HepG2 (cell line): ENCODE measurements at regions not wholly inside any gene's neighbourhood (a gene's known extent, or its start where the extent isn't known, plus 50 kb on each side); places are given as distances from the start of the nearest gene placed in this dataset.

ENCODE experiments used
- ATAC-seq: fragments of 200-7000 bp; cut with Tn5 transposase; 3 replicates; pipeline ENCODE4 v1.9.1; 2020; ENCODE audit warnings: mild to moderate bottlenecking, moderate library complexity
- BruUV-seq: library from RNA; stranded (reverse); fragments of 400-500 nt; replicated peaks from 2 replicates; lab custom pipeline; 2021; lab: Mats Ljungman, UMichigan
- CTCF ChIA-PET: fragments of 300-600 bp; formaldehyde crosslinking; extraction: SDS; loops from one replicate; lab custom pipeline; 2021; ENCODE audit warnings: low total read pairs, inconsistent platforms, low intra/inter-chr PET ratio; lab: Yijun Ruan, JAX
- POLR2A ChIA-PET: fragments of 350-600 bp; sonication (Branson Sonifier 250); formaldehyde crosslinking; loops from one replicate; lab custom pipeline; 2020; ENCODE audit warnings: antibody characterized with exemption, inconsistent platforms; lab: Yijun Ruan, JAX
- DNase-seq: peaks from one replicate; pipeline ENCODE4 v3.0.0-alpha.2; 2015; ENCODE audit warnings: low spot score
- FAIRE-seq: peaks from 3 replicates; lab custom pipeline; 2011; peaks lifted over from hg19 to GRCh38; lab: Jason Lieb, UNC
- H2AFZ ChIP-seq: one replicate; pipeline ENCODE4 v1.6.1; 2011; ENCODE audit warnings: low read length, inconsistent platforms
- H3K27ac ChIP-seq: fragments of 300-600 bp; 3 replicates; pipeline ENCODE4 v1.8.0; 2011; ENCODE audit warnings: mixed run types, mild to moderate bottlenecking, mixed read lengths, low read length, inconsistent platforms; ENCODE audit not compliant: insufficient read depth; ENCODE audit errors: extremely low read length
- H3K27me3 ChIP-seq, 2 experiments: fragments of 200-600 bp in 1 of 2; 2 replicates in 1 of 2; 3 replicates in 1 of 2; pipeline versions ENCODE4 v1.6.0 to v1.8.0; 2011; ENCODE audit warnings: low read length in 2 of 2, mild to moderate bottlenecking in 2 of 2, moderate library complexity in 2 of 2, inconsistent platforms in 1 of 2; ENCODE audit not compliant: insufficient read depth in 2 of 2, control insufficient read depth in 1 of 2
- H3K36me3 ChIP-seq, 2 experiments: fragments of 200-600 bp in 1 of 2; replicated peaks in 1 of 2; 2 replicates in 1 of 2; 3 replicates in 1 of 2; pipeline versions ENCODE4 v1.5.1 to v1.8.0; 2011; ENCODE audit warnings: low read length in 2 of 2, inconsistent platforms in 1 of 2; ENCODE audit not compliant: insufficient read depth in 2 of 2, control insufficient read depth in 1 of 2
- H3K4me1 ChIP-seq: 2 replicates; pipeline ENCODE4 v1.5.1; 2012; ENCODE audit warnings: low read length, inconsistent platforms; ENCODE audit not compliant: insufficient read depth
- H3K4me2 ChIP-seq: 2 replicates; pipeline ENCODE4 v1.6.0; 2011; ENCODE audit warnings: low read depth, low read length, inconsistent platforms
- H3K4me3 ChIP-seq, 3 experiments: fragments of 200-600 bp in 1 of 3; sonication (generic), shearing (Covaris generic) in 1 of 3; replicated peaks in 1 of 3; 2 replicates each; pipeline ENCODE4 v1.5.1; 2011 to 2016; ENCODE audit warnings: low read length in 3 of 3, inconsistent platforms in 2 of 3, low read depth in 2 of 3, mild to moderate bottlenecking in 2 of 3, control low read depth in 1 of 3, mixed read lengths in 1 of 3; ENCODE audit not compliant: insufficient read depth in 1 of 3
- H3K79me2 ChIP-seq: one replicate; pipeline ENCODE4 v1.6.1; 2011; ENCODE audit warnings: low read length, inconsistent platforms; ENCODE audit not compliant: insufficient read depth
- H3K9ac ChIP-seq: 2 replicates; pipeline ENCODE4 v1.6.0; 2011; ENCODE audit warnings: mild to moderate bottlenecking, low read depth, low read length, inconsistent platforms; ENCODE audit not compliant: insufficient read depth
- H3K9me3 ChIP-seq: 2 replicates; pipeline ENCODE4 v1.5.1; 2012; ENCODE audit warnings: mild to moderate bottlenecking, low read length
- H4K20me1 ChIP-seq: 2 replicates; pipeline ENCODE4 v1.6.0; 2011; ENCODE audit warnings: inconsistent platforms, mild to moderate bottlenecking, low read length, moderate library complexity; ENCODE audit not compliant: insufficient read depth
- FOXK1 ChIP-seq: sonication (generic); formaldehyde crosslinking; IDR thresholded peaks from 2 replicates; pipeline ENCODE4 v1.4.0; 2020; ENCODE audit warnings: low read depth, missing genetic modification reagents, borderline replicate concordance
- GATAD2A ChIP-seq: IDR thresholded peaks from 2 replicates; pipeline ENCODE4 v1.6.1; 2016
- HHEX ChIP-seq: IDR thresholded peaks from 2 replicates; pipeline ENCODE4 v1.6.1; 2016; ENCODE audit warnings: control low read depth
- SALL1 ChIP-seq: sonication (generic); formaldehyde crosslinking; IDR thresholded peaks from 2 replicates; pipeline ENCODE4 v1.8.0; 2022; ENCODE audit warnings: mild to moderate bottlenecking, missing genetic modification reagents
- ZNF326 ChIP-seq: sonication (generic); formaldehyde crosslinking; IDR thresholded peaks from 2 replicates; pipeline ENCODE4 v1.4.0; 2020; ENCODE audit warnings: missing genetic modification reagents, borderline replicate concordance
- ZNF550 ChIP-seq: sonication (generic); formaldehyde crosslinking; IDR thresholded peaks from 2 replicates; pipeline ENCODE4 v1.4.0; 2020; ENCODE audit warnings: mild to moderate bottlenecking, missing genetic modification reagents, borderline replicate concordance
- ZSCAN31 ChIP-seq: sonication (generic); formaldehyde crosslinking; IDR thresholded peaks from 2 replicates; pipeline ENCODE4 v1.5.0; 2020; ENCODE audit warnings: low read depth, mild to moderate bottlenecking, missing genetic modification reagents
- WGBS: methylation state at CpG from one replicate; pipeline ENCODE4 v1.1.6; 2017; ENCODE audit warnings: low lambda C conversion rate; 5-methylcytosine and 5-hydroxymethylcytosine counted together
- in situ Hi-C: cut with HindIII; loops from 2 replicates; pipeline ENCODE4 v1.10.0; 2017; ENCODE audit warnings: low pct_unique_long_range_greater_than_20kb; ENCODE audit not compliant: extremely low pct_ligation_motif_present
- intact Hi-C: fragments of 100-400 bp; cut with micrococcal nuclease; formaldehyde crosslinking; loops from one replicate; pipeline ENCODE4 v1.10.0; 2022; ENCODE audit not compliant: unreplicated experiment
- TF ChIP-seq, protein P1 (sequence below): sonication (generic); formaldehyde crosslinking; IDR thresholded peaks from 2 replicates; pipeline ENCODE4 v1.8.0; 2022; ENCODE audit warnings: mild to moderate bottlenecking, missing genetic modification reagents; ENCODE audit not compliant: insufficient replicate concordance
- TF ChIP-seq, protein P2 (sequence below): sonication (generic); formaldehyde crosslinking; IDR thresholded peaks from 2 replicates; pipeline ENCODE4 v1.5.0; 2020; ENCODE audit warnings: mild to moderate bottlenecking, missing genetic modification reagents
- TF ChIP-seq, protein P3 (sequence below): sonication (generic); formaldehyde crosslinking; IDR thresholded peaks from 2 replicates; pipeline ENCODE4 v1.5.1; 2020; ENCODE audit warnings: missing genetic modification reagents, mild to moderate bottlenecking, borderline replicate concordance

DNA sequence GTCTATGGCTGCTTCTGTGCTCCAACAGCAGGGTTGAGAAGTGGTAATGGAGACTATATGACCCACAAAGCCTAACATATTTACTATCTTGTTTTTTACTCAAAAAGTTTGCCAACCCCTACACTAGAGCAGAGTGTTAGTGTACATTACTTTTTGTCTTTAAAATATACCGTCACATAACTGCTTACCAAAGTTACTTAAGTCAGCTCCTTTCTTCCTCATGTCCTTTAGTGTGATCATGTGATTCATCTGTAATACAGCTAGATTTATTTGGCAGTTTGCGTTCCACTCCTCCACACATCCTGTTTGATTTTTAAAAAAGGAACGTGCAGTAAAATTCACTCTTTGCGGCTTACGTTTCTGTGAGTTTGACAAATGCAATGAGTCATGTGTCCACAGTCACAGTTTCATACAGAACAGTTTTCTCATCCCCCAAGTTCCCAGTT lies 162.4 kb upstream of the GPRIN3 start:
- Histone ChIP-seq H4K20me1 (no peaks in the 10 kb centered on the region), H3K27ac (no peak overlapping the region), H3K4me2 (no peak overlapping the region), H3K27me3 (no peaks in the 10 kb centered on the region), H3K4me1 (no peaks in the 10 kb centered on the region), H2AFZ (no peak overlapping the region), H3K4me3 (no peak overlapping the region), H3K9me3 (no peaks in the 10 kb centered on the region), H3K9ac (no peak overlapping the region), H3K36me3 (no peaks in the 10 kb centered on the region), H3K79me2 (no peaks in the 10 kb centered on the region)
- TF ChIP-seq FOXK1 (no peak), ZSCAN31 (CRISPR knock-in tag) (no peak), SALL1 (CRISPR knock-in tag) (no peak), ZNF326 (no peak), ZNF550 (no peak), HHEX (CRISPR knock-in tag) (no peak)
- TF ChIP-seq, protein P1, sequence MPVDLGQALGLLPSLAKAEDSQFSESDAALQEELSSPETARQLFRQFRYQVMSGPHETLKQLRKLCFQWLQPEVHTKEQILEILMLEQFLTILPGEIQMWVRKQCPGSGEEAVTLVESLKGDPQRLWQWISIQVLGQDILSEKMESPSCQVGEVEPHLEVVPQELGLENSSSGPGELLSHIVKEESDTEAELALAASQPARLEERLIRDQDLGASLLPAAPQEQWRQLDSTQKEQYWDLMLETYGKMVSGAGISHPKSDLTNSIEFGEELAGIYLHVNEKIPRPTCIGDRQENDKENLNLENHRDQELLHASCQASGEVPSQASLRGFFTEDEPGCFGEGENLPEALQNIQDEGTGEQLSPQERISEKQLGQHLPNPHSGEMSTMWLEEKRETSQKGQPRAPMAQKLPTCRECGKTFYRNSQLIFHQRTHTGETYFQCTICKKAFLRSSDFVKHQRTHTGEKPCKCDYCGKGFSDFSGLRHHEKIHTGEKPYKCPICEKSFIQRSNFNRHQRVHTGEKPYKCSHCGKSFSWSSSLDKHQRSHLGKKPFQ (CRISPR knock-in tag), result no peak
- DNase-seq, result no peak
- in situ Hi-C loops, result no loop called here
- intact Hi-C loops, result no loop called here
- FAIRE-seq, result no peak
- CTCF ChIA-PET, result no interaction called here
- no TSS peak for BruUV-seq
- WGBS, result 14% methylated on average over 5 of the region's 5 CpGs
- ATAC-seq, result no peak
- POLR2A ChIA-PET, result no interaction called here

DNA sequence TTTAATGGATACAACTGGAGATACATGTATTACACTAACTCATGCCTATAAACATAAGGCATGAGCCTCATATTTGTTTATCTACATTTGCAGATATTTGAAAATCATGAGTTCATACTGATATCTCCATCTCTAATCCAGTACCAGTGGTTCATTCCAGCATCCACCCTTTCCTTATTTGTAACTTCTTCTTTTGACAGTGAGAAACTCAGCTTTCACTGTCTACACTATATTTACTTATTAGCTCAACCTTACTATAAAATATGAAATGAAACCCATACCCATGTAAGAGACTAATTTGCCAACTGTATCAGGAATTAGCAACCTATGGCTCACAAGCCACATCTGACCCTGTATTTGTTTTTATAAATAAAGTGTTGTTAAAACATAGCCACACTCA lies 161.9 kb upstream of the GPRIN3 start:
- no peaks in the 10 kb centered on the region for H3K36me3 ChIP-seq
- FAIRE-seq, result no peak
- POLR2A ChIA-PET, result no interaction called here
- H4K20me1 ChIP-seq, result no peaks in the 10 kb centered on the region
- H3K9me3 ChIP-seq, result no peaks in the 10 kb centered on the region
- no TSS peak for BruUV-seq
- TF ChIP-seq, protein P2, sequence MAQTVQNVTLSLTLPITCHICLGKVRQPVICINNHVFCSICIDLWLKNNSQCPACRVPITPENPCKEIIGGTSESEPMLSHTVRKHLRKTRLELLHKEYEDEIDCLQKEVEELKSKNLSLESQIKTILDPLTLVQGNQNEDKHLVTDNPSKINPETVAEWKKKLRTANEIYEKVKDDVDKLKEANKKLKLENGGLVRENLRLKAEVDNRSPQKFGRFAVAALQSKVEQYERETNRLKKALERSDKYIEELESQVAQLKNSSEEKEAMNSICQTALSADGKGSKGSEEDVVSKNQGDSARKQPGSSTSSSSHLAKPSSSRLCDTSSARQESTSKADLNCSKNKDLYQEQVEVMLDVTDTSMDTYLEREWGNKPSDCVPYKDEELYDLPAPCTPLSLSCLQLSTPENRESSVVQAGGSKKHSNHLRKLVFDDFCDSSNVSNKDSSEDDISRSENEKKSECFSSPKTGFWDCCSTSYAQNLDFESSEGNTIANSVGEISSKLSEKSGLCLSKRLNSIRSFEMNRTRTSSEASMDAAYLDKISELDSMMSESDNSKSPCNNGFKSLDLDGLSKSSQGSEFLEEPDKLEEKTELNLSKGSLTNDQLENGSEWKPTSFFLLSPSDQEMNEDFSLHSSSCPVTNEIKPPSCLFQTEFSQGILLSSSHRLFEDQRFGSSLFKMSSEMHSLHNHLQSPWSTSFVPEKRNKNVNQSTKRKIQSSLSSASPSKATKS (CRISPR knock-in tag), result no peak
- TF ChIP-seq GATAD2A, result no peak
- TF ChIP-seq, protein P3, sequence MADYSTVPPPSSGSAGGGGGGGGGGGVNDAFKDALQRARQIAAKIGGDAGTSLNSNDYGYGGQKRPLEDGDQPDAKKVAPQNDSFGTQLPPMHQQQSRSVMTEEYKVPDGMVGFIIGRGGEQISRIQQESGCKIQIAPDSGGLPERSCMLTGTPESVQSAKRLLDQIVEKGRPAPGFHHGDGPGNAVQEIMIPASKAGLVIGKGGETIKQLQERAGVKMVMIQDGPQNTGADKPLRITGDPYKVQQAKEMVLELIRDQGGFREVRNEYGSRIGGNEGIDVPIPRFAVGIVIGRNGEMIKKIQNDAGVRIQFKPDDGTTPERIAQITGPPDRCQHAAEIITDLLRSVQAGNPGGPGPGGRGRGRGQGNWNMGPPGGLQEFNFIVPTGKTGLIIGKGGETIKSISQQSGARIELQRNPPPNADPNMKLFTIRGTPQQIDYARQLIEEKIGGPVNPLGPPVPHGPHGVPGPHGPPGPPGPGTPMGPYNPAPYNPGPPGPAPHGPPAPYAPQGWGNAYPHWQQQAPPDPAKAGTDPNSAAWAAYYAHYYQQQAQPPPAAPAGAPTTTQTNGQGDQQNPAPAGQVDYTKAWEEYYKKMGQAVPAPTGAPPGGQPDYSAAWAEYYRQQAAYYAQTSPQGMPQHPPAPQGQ (CRISPR knock-in tag), result no peak
- DNase-seq, result no peak
- no peaks in the 10 kb centered on the region for H3K4me1 ChIP-seq
- no peak for ATAC-seq
- no peaks in the 10 kb centered on the region for H3K27me3 ChIP-seq
- in situ Hi-C loops (no loop called here), intact Hi-C loops (no loop called here)
- no peak overlapping the region for H3K4me3 ChIP-seq
- CTCF ChIA-PET, result no interaction called here
- no peak overlapping the region for H3K9ac ChIP-seq
- H3K79me2 ChIP-seq, result no peaks in the 10 kb centered on the region
- no peak overlapping the region for H2AFZ ChIP-seq
- H3K4me2 ChIP-seq, result no peak overlapping the region
- H3K27ac ChIP-seq, result no peak overlapping the region
